Right cardiac atrium (tissue), 5 donors: ENCODE measurements at regions not wholly inside any gene's neighbourhood (a gene's known extent, or its start where the extent isn't known, plus 50 kb on each side); places are given as distances from the start of the nearest gene placed in this dataset.

Experiments used
- ATAC-seq, 2 donors: fragments of 200-7000 bp; cut with Tn5 transposase; one replicate each; pipeline versions ENCODE4 v1.8.0 to v1.9.1; 2020; ENCODE audit warnings: moderate library complexity in 2 of 2, mild to moderate bottlenecking in 1 of 2
- DNase-seq, 3 donors: peaks; one replicate each; pipeline ENCODE4 v3.0.0-alpha.2; 2020
- H3K27ac ChIP-seq: one replicate; pipeline ENCODE4 v1.5.1; 2013; ENCODE audit warnings: mild to moderate bottlenecking, low read length, control low read depth, moderate library complexity
- H3K27me3 ChIP-seq: one replicate; pipeline ENCODE4 v1.6.1; 2013; ENCODE audit not compliant: control insufficient read depth, insufficient read depth
- H3K4me1 ChIP-seq: one replicate; pipeline ENCODE4 v1.6.1; 2013; ENCODE audit warnings: low read length; ENCODE audit not compliant: control insufficient read depth, insufficient read depth
- H3K4me3 ChIP-seq: one replicate; pipeline ENCODE4 v1.5.1; 2013; ENCODE audit warnings: low read length, control low read depth
- H3K9me3 ChIP-seq: one replicate; pipeline ENCODE4 v1.6.1; 2013; ENCODE audit warnings: low read length; ENCODE audit not compliant: control insufficient read depth
- WGBS: extraction: QIAGEN DNeasy Blood & Tissue Kit; methylation state at CpG from one replicate; pipeline ENCODE4 v1.1.7; 2013; 5-methylcytosine and 5-hydroxymethylcytosine counted together
- intact Hi-C, 4 donors: fragments of 100-400 bp; cut with DNase I; formaldehyde crosslinking; loops; one replicate each; pipeline versions ENCODE4 v1.11.0 to v1.14.0; 2022 to 2023
- donor health status: healthy with polysubstance abuse.
- donor health status: DM: no; HTN: yes; CAD: no.
- donor health status: DM: no; HTN: no; CAD: no.
- donor health status: DM: no; HTN: yes; CAD: no; lungs with severe emphysema.
- donor health status: DM: yes; HTN: yes; CAD: no.

- H3K4me3 ChIP-seq = no peak overlapping the region
- ATAC-seq = no peak
- intact Hi-C loops = no loop called here
Measured at GRCh38 chr4:100130964-100131363, 59.3 kb downstream of the DDIT4L start.

GRCh38 chr4:100130491-100130890 is 59.8 kb downstream of the DDIT4L start:
- WGBS = 73% methylated on average over 4 of the region's 4 CpGs
- no peaks in the 10 kb centered on the region for H3K27me3 ChIP-seq
- H3K27ac ChIP-seq = no peak overlapping the region
- no peak for DNase-seq
- intact Hi-C loops = no loop called here
- no peaks in the 10 kb centered on the region for H3K9me3 ChIP-seq
- no peaks in the 10 kb centered on the region for H3K4me1 ChIP-seq
- H3K4me3 ChIP-seq = no peak overlapping the region
- no peak for ATAC-seq

More at GRCh38 chr4:100130964-100131363, 59.3 kb downstream of the DDIT4L start:
- Histone ChIP-seq H3K27ac (no peak overlapping the region), H3K27me3 (no peaks in the 10 kb centered on the region), H3K9me3 (no peaks in the 10 kb centered on the region), H3K4me1 (no peaks in the 10 kb centered on the region)
- no peak for DNase-seq
- 45% methylated on average over 1 of the region's 1 CpG for WGBS

GRCh38 chr4:100129774-100130173 is 60.5 kb downstream of the DDIT4L start:
- no peak overlapping the region for H3K4me3 ChIP-seq
- intact Hi-C loops = no loop called here
- DNase-seq (no peak), ATAC-seq (no peak)
- no peaks in the 10 kb centered on the region for H3K4me1 ChIP-seq
- 77% methylated on average over 4 of the region's 4 CpGs for WGBS
- no peak overlapping the region for H3K27ac ChIP-seq
- no peaks in the 10 kb centered on the region for H3K9me3 ChIP-seq
- H3K27me3 ChIP-seq = no peaks in the 10 kb centered on the region

- H3K27me3 ChIP-seq = no peaks in the 10 kb centered on the region
- intact Hi-C loops = no loop called here
- WGBS = 69% methylated on average over 2 of the region's 2 CpGs
- DNase-seq (no peak), ATAC-seq (no peak)
- H3K27ac ChIP-seq = no peak overlapping the region
- no peaks in the 10 kb centered on the region for H3K4me1 ChIP-seq
- H3K9me3 ChIP-seq = no peaks in the 10 kb centered on the region
- H3K4me3 ChIP-seq = no peak overlapping the region
Measured at GRCh38 chr4:100128338-100128737, 61.9 kb downstream of the DDIT4L start.

GRCh38 chr4:100124715-100125114 is 65.6 kb downstream of the DDIT4L start:
- Histone ChIP-seq H3K4me3 (no peak overlapping the region), H3K27ac (no peak overlapping the region), H3K4me1 (no peaks in the 10 kb centered on the region), H3K9me3 (no peaks in the 10 kb centered on the region), H3K27me3 (no peaks in the 10 kb centered on the region)
- 88% methylated on average over 2 of the region's 2 CpGs for WGBS
- intact Hi-C loops = no loop called here
- ATAC-seq = no peak
- no peak for DNase-seq

- intact Hi-C loops = no loop called here
- Histone ChIP-seq H3K9me3 (no peaks in the 10 kb centered on the region), H3K4me3 (no peak overlapping the region), H3K4me1 (peaks cover 2% of the 10 kb centered on the region), H3K27ac (no peak overlapping the region), H3K27me3 (no peaks in the 10 kb centered on the region)
- no peak for DNase-seq
- 66% methylated on average over 2 of the region's 2 CpGs for WGBS
- no peak for ATAC-seq
Measured at GRCh38 chr4:100118181-100118580, 72.1 kb downstream of the DDIT4L start.

- intact Hi-C loops = no loop called here
- WGBS = 79% methylated on average over 3 of the region's 3 CpGs
Measured at GRCh38 chr4:100117750-100118149, 72.5 kb downstream of the DDIT4L start.

GRCh38 chr4:100114909-100115308 is 75.4 kb downstream of the DDIT4L start:
- no peak for DNase-seq
- Histone ChIP-seq H3K4me1 (peaks cover 2% of the 10 kb centered on the region), H3K27ac (no peak overlapping the region), H3K4me3 (no peak overlapping the region), H3K27me3 (no peaks in the 10 kb centered on the region), H3K9me3 (no peaks in the 10 kb centered on the region)
- intact Hi-C loops = no loop called here
- peak in 1 of 2 donors; percentile 53 for ATAC-seq
- WGBS = 70% methylated on average over 4 of the region's 4 CpGs

More at GRCh38 chr4:100117750-100118149, 72.5 kb downstream of the DDIT4L start:
- no peak for ATAC-seq
- DNase-seq = no peak
- Histone ChIP-seq H3K4me1 (peaks cover 2% of the 10 kb centered on the region), H3K27ac (no peak overlapping the region), H3K4me3 (no peak overlapping the region), H3K27me3 (no peaks in the 10 kb centered on the region), H3K9me3 (no peaks in the 10 kb centered on the region)

GRCh38 chr4:100113732-100114131 is 76.5 kb downstream of the DDIT4L start:
- intact Hi-C loops = no loop called here
- no peaks in the 10 kb centered on the region for H3K27me3 ChIP-seq
- no peak for ATAC-seq
- no peak overlapping the region for H3K27ac ChIP-seq
- H3K4me1 ChIP-seq = peaks cover 2% of the 10 kb centered on the region
- no peaks in the 10 kb centered on the region for H3K9me3 ChIP-seq
- no peak for DNase-seq
- no peak overlapping the region for H3K4me3 ChIP-seq
- WGBS = 68% methylated on average over 2 of the region's 2 CpGs

GRCh38 chr4:100113096-100113495 is 77.2 kb downstream of the DDIT4L start:
- H3K4me3 ChIP-seq = no peak overlapping the region
- ATAC-seq (no peak), DNase-seq (no peak)
- intact Hi-C loops = no loop called here
- no peaks in the 10 kb centered on the region for H3K27me3 ChIP-seq
- H3K27ac ChIP-seq = no peak overlapping the region
- no peaks in the 10 kb centered on the region for H3K9me3 ChIP-seq
- peaks cover 2% of the 10 kb centered on the region for H3K4me1 ChIP-seq
- WGBS = 68% methylated on average over 1 of the region's 1 CpG

- 43% methylated on average over 2 of the region's 2 CpGs for WGBS
- Histone ChIP-seq H3K9me3 (no peaks in the 10 kb centered on the region), H3K27ac (no peak overlapping the region), H3K27me3 (no peaks in the 10 kb centered on the region), H3K4me3 (no peak overlapping the region), H3K4me1 (no peaks in the 10 kb centered on the region)
- DNase-seq (no peak), ATAC-seq (no peak)
- intact Hi-C loops = no loop called here
Measured at GRCh38 chr4:100109921-100110320, 80.3 kb downstream of the DDIT4L start.

GRCh38 chr4:100108869-100109268 is 81.4 kb downstream of the DDIT4L start:
- DNase-seq (no peak), ATAC-seq (no peak)
- Histone ChIP-seq H3K27me3 (no peaks in the 10 kb centered on the region), H3K4me3 (no peak overlapping the region), H3K27ac (no peak overlapping the region), H3K9me3 (no peaks in the 10 kb centered on the region), H3K4me1 (no peaks in the 10 kb centered on the region)
- intact Hi-C loops = no loop called here
